PC-3 (cell line): ENCODE measurements at regions not wholly inside any gene's neighbourhood (a gene's known extent, or its start where the extent isn't known, plus 50 kb on each side); places are given as distances from the start of the nearest gene placed in this dataset.
A peak's percentile ranks its signal among the peaks of the same experiment; 100 is the strongest.
"Not testable (repeated sequence)": the region's sequence is repeated elsewhere in the genome, so short reads cannot be mapped to it uniquely, and the experiment has no call there.

Experiments
- ATAC-seq: fragments of 200-7000 bp; cut with Tn5 transposase; 2 replicates; pipeline ENCODE4 v1.9.1; 2020; ENCODE audit warnings: mild to moderate bottlenecking, moderate library complexity
- BruUV-seq: library from RNA; stranded (reverse); fragments of 400-500 nt; replicated peaks from 2 replicates; lab custom pipeline; 2021; lab: Mats Ljungman, UMichigan
- CTCF ChIA-PET: fragments of 300-600 bp; sonication (Branson Sonifier 250); formaldehyde crosslinking; loops from one replicate; lab custom pipeline; 2022; ENCODE audit warnings: antibody characterized with exemption; lab: Charles Lee
- POLR2A ChIA-PET: fragments of 300-600 bp; sonication (Branson Sonifier 250); formaldehyde crosslinking; loops from one replicate; lab custom pipeline; 2022; ENCODE audit warnings: antibody characterized with exemption; ENCODE audit not compliant: unreplicated experiment; lab: Charles Lee
- DNase-seq: peaks from one replicate; pipeline ENCODE4 v3.0.0-alpha.2; 2015
- H2AFZ ChIP-seq: fragments of 300-600 bp; sonication (generic); 2 replicates; pipeline ENCODE4 v1.6.0; 2016; ENCODE audit warnings: antibody characterized with exemption, low read length
- H3F3A ChIP-seq: fragments of 300-600 bp; sonication (generic); one replicate; pipeline ENCODE4 v1.6.0; 2017; ENCODE audit warnings: antibody characterized with exemption, low read length, control low read depth, mild to moderate bottlenecking; ENCODE audit not compliant: unreplicated experiment
- H3K27ac ChIP-seq: fragments of 300-600 bp; sonication (generic); 2 replicates; pipeline ENCODE4 v1.5.1; 2016; ENCODE audit warnings: mild to moderate bottlenecking, low read length
- H3K27me3 ChIP-seq: fragments of 300-600 bp; sonication (generic); 2 replicates; pipeline ENCODE4 v1.6.1; 2016; ENCODE audit warnings: low read length, mixed read lengths
- H3K36me3 ChIP-seq: fragments of 300-600 bp; sonication (generic); 2 replicates; pipeline ENCODE4 v1.6.1; 2016; ENCODE audit warnings: low read depth, mixed run types, low read length, mixed read lengths
- H3K4me1 ChIP-seq: fragments of 300-600 bp; sonication (generic); 2 replicates; pipeline ENCODE4 v1.5.1; 2016; ENCODE audit warnings: low read length; ENCODE audit not compliant: insufficient read depth
- H3K4me2 ChIP-seq: fragments of 300-600 bp; sonication (generic); 2 replicates; pipeline ENCODE4 v1.6.0; 2016; ENCODE audit warnings: low read length
- H3K4me3 ChIP-seq: fragments of 300-600 bp; sonication (generic); 2 replicates; pipeline ENCODE4 v1.5.1; 2016; ENCODE audit warnings: mild to moderate bottlenecking, low read length, mixed read lengths
- H3K79me2 ChIP-seq: fragments of 300-600 bp; sonication (generic); 2 replicates; pipeline ENCODE4 v1.6.1; 2017; ENCODE audit warnings: low read length, mixed read lengths
- H3K9ac ChIP-seq: fragments of 300-600 bp; sonication (generic); 2 replicates; pipeline ENCODE4 v1.6.0; 2016; ENCODE audit warnings: mild to moderate bottlenecking, low read length
- H3K9me2 ChIP-seq: fragments of 300-600 bp; sonication (generic); replicated peaks from 2 replicates; pipeline ENCODE4 v1.6.1; 2016; ENCODE audit warnings: mixed run types, low read length, mixed read lengths
- H3K9me3 ChIP-seq: fragments of 300-600 bp; sonication (generic); 2 replicates; pipeline ENCODE4 v1.6.1; 2016; ENCODE audit warnings: low read length, mixed read lengths
- H4K20me1 ChIP-seq: fragments of 300-600 bp; sonication (generic); 2 replicates; pipeline ENCODE4 v1.6.1; 2016; ENCODE audit warnings: low read length, mixed read lengths
- CTCF ChIP-seq: fragments of 300-600 bp; sonication (generic); conservative IDR thresholded peaks from 2 replicates; pipeline ENCODE4 v1.5.1; 2017; ENCODE audit warnings: antibody characterized with exemption, low read depth, mild to moderate bottlenecking, low read length
- EZH2phosphoT487 ChIP-seq: fragments of 300-600 bp; sonication (generic); IDR thresholded peaks from 2 replicates; pipeline ENCODE4 v1.6.1; 2018; ENCODE audit warnings: mild to moderate bottlenecking, antibody characterized with exemption, low read length, borderline replicate concordance
- intact Hi-C: fragments of 100-400 bp; cut with micrococcal nuclease; formaldehyde crosslinking; loops from 2 replicates; pipeline ENCODE4 v1.9.0; 2023

- intact Hi-C loops, CTCF ChIA-PET, H3K27me3 ChIP-seq: not testable (repeated sequence)
Measured at GRCh38 chr5:177941386-177941785, 54.7 kb downstream of the PROP1 start.

GRCh38 chr5:177939246-177940171 is 56.5 kb downstream of the PROP1 start:
- H3K36me3 ChIP-seq, H3K27me3 ChIP-seq, H3K27ac ChIP-seq, H3K4me1 ChIP-seq, H3K79me2 ChIP-seq, H3F3A ChIP-seq, intact Hi-C loops, H3K9me3 ChIP-seq, H4K20me1 ChIP-seq, H3K9me2 ChIP-seq, BruUV-seq, CTCF ChIA-PET, POLR2A ChIA-PET: not testable (repeated sequence)
- Histone ChIP-seq H2AFZ (peak overlapping the region; percentile 83), H3K4me2 (peak overlapping the region; percentile 81), H3K4me3 (peak overlapping the region; percentile 77), H3K9ac (0 out of 2 replicates have a peak overlapping the region, but pooled peaks have one; percentile 8)
- ATAC-seq (peak; percentile 83), DNase-seq (peak; percentile 85)
- peak; percentile 52 for TF ChIP-seq EZH2phosphoT487

More at GRCh38 chr5:177941386-177941785, 54.7 kb downstream of the PROP1 start:
- H3K4me3 ChIP-seq, H3K36me3 ChIP-seq, H3K4me1 ChIP-seq, H2AFZ ChIP-seq, ATAC-seq, H3F3A ChIP-seq, H4K20me1 ChIP-seq, H3K9ac ChIP-seq, DNase-seq, H3K27ac ChIP-seq, H3K79me2 ChIP-seq, POLR2A ChIA-PET, H3K9me2 ChIP-seq, BruUV-seq, H3K9me3 ChIP-seq, H3K4me2 ChIP-seq: not testable (repeated sequence)

GRCh38 chr5:177938767-177939166 is 57.3 kb downstream of the PROP1 start:
- H3K79me2 ChIP-seq, CTCF ChIA-PET, H3K27ac ChIP-seq, H3F3A ChIP-seq, H3K36me3 ChIP-seq, BruUV-seq, intact Hi-C loops, H3K9me2 ChIP-seq, POLR2A ChIA-PET, H3K4me1 ChIP-seq, H3K9me3 ChIP-seq, H3K27me3 ChIP-seq, H4K20me1 ChIP-seq: not testable (repeated sequence)
- Histone ChIP-seq H3K4me3 (peak overlapping the region; percentile 77), H3K4me2 (peak overlapping the region; percentile 81), H2AFZ (peak overlapping the region; percentile 83), H3K9ac (0 out of 2 replicates have a peak overlapping the region, but pooled peaks have one; percentile 8)
- DNase-seq (peak; percentile 1), ATAC-seq (peak; percentile 1)

- H3K36me3 ChIP-seq, H3F3A ChIP-seq, H4K20me1 ChIP-seq, H3K9me3 ChIP-seq, H2AFZ ChIP-seq, BruUV-seq, H3K79me2 ChIP-seq, H3K4me2 ChIP-seq, CTCF ChIA-PET, H3K9me2 ChIP-seq, H3K9ac ChIP-seq, intact Hi-C loops, H3K4me3 ChIP-seq, H3K27me3 ChIP-seq, H3K27ac ChIP-seq, POLR2A ChIA-PET: not testable (repeated sequence)
- ATAC-seq (peak; percentile 25), DNase-seq (peak; percentile 45)
- peaks cover 11% of the 10 kb centered on the region for H3K4me1 ChIP-seq
- peak; percentile 45 for TF ChIP-seq CTCF
Measured at GRCh38 chr5:177934233-177934632, 61.8 kb downstream of the PROP1 start.

GRCh38 chr5:177930269-177931022 is 65.6 kb downstream of the PROP1 start:
- H3K79me2 ChIP-seq, H3K27ac ChIP-seq, H3F3A ChIP-seq, H3K4me3 ChIP-seq, H3K9me2 ChIP-seq, POLR2A ChIA-PET, intact Hi-C loops, H3K27me3 ChIP-seq, H3K9me3 ChIP-seq, CTCF ChIA-PET, H4K20me1 ChIP-seq, BruUV-seq, H3K9ac ChIP-seq, H3K36me3 ChIP-seq: not testable (repeated sequence)
- Histone ChIP-seq H3K4me2 (peak overlapping the region; percentile 71), H3K4me1 (peaks cover 11% of the 10 kb centered on the region), H2AFZ (peak overlapping the region; percentile 73)
- ATAC-seq (peak; percentile 84), DNase-seq (peak; percentile 86)
